ENCODE measurements at regions not wholly inside any gene's neighbourhood (a gene's known extent, or its start where the extent isn't known, plus 50 kb on each side); places are given as distances from the start of the nearest gene placed in this dataset.

DNA sequence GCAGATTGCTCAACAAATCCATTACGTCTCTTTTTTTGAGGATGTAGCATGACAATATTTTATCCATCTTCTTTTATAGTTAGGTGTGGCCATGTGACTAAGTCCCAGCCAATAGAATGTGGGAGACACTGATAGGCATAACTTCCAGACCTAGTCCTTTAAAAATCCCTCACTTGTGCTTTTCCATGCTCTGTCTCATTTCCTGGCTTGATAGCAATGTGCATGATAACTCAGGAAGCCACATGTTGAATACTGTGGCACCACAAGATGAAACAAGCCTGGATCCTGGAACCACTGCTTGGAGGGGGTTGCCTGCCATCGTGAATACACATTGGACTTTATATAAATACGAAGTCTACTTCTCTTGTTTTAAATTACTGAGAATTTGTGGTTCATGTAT is 184.0 kb upstream of the NEIL3 start:
- Histone ChIP-seq H3K27me3 (ENCODE audit: control insufficient read depth in 1 of 2, insufficient read depth in 2 of 2, low read length in 2 of 2) (no peaks in the 10 kb centered on the region), H3K27ac (ENCODE audit: extremely low read length, insufficient read depth, low read length) (no peak overlapping the region), H3K4me1 (ENCODE audit: insufficient read depth, low read length) (no peaks in the 10 kb centered on the region), H3K79me2 (ENCODE audit: insufficient read depth, low read length) (no peaks in the 10 kb centered on the region), H3K9me3 (ENCODE audit: low read length) (peaks cover 22% of the 10 kb centered on the region), H3K4me2 (ENCODE audit: low read depth, low read length) (no peak overlapping the region), H4K20me1 (ENCODE audit: insufficient read depth, low read length) (no peaks in the 10 kb centered on the region), H3K4me3 (replicated peaks in 1 of 3; ENCODE audit: insufficient read depth in 1 of 3, low read depth in 2 of 3, low read length in 3 of 3) (no peak overlapping the region), H2AFZ (ENCODE audit: low read length) (no peak overlapping the region), H3K9ac (ENCODE audit: insufficient read depth, low read depth, low read length) (no peak overlapping the region), H3K36me3 (replicated peaks in 1 of 2; ENCODE audit: control insufficient read depth in 1 of 2, insufficient read depth in 2 of 2, low read length in 2 of 2) (no peaks in the 10 kb centered on the region)
- ChIA-PET POLR2A (no interaction called here), CTCF (ENCODE audit: low intra/inter-chr PET ratio, low total read pairs) (no interaction called here)
- intact Hi-C loops (cut with micrococcal nuclease; ENCODE audit: unreplicated experiment) (no loop called here), in situ Hi-C loops (cut with HindIII; ENCODE audit: extremely low pct_ligation_motif_present, low pct_unique_long_range_greater_than_20kb) (no loop called here)
- no peak for TF ChIP-seq NCOA5 (CRISPR knock-in tag; IDR thresholded peaks at IDR 0.05)
- TF ChIP-seq, protein P1, sequence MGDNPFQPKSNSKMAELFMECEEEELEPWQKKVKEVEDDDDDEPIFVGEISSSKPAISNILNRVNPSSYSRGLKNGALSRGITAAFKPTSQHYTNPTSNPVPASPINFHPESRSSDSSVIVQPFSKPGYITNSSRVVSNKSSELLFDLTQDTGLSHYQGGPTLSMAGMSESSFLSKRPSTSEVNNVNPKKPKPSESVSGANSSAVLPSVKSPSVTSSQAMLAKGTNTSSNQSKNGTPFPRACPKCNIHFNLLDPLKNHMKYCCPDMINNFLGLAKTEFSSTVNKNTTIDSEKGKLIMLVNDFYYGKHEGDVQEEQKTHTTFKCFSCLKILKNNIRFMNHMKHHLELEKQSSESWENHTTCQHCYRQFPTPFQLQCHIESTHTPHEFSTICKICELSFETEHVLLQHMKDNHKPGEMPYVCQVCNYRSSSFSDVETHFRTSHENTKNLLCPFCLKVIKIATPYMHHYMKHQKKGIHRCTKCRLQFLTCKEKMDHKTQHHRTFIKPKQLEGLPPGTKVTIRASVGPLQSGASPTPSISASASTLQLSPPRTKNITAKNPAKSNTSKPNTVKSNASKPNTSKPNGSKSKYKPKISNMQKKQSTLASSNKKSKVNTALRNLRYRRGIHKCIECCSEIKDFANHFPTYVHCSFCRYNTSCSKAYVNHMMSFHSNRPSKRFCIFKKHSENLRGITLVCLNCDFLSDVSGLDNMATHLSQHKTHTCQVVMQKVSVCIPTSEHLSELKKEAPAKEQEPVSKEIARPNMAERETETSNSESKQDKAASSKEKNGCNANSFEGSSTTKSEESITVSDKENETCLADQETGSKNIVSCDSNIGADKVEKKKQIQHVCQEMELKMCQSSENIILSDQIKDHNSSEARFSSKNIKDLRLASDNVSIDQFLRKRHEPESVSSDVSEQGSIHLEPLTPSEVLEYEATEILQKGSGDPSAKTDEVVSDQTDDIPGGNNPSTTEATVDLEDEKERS (CRISPR knock-in tag; IDR thresholded peaks at IDR 0.05) = no peak
- no peak for TF ChIP-seq SSRP1 (CRISPR knock-in tag; IDR thresholded peaks at IDR 0.05)
- ATAC-seq (no peak), DNase-seq (ENCODE audit: low spot score) (no peak), FAIRE-seq (no peak)
- no TSS peak for BruUV-seq (replicated peaks)
- 0% methylated on average over 3 of the region's 3 CpGs for WGBS (ENCODE audit: low lambda C conversion rate)

DNA sequence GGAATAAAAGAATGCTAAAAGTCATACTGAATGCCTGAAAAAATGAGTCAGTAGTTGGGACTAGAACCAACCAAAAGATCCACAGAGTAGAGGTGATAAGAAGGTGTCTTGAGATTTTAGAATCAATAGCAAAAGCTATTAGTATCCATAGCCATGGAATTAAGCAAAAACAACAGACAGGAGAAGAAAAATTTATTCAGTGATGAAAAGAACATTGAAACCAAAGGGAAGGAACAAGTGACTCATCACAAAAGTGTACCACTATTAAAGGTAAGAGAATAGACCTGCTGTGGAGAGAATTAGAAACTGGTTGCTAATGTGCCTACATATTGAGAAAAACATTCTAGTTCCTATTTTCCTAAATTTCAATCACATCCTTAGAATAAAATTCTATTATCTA is 182.0 kb upstream of the NEIL3 start:
- Histone ChIP-seq H3K27me3 (ENCODE audit: control insufficient read depth in 1 of 2, insufficient read depth in 2 of 2, low read length in 2 of 2) (no peaks in the 10 kb centered on the region), H3K9me3 (ENCODE audit: low read length) (peaks cover 22% of the 10 kb centered on the region), H2AFZ (ENCODE audit: low read length) (no peak overlapping the region), H3K36me3 (replicated peaks in 1 of 2; ENCODE audit: control insufficient read depth in 1 of 2, insufficient read depth in 2 of 2, low read length in 2 of 2) (no peaks in the 10 kb centered on the region), H4K20me1 (ENCODE audit: insufficient read depth, low read length) (no peaks in the 10 kb centered on the region), H3K27ac (ENCODE audit: extremely low read length, insufficient read depth, low read length) (no peak overlapping the region), H3K79me2 (ENCODE audit: insufficient read depth, low read length) (no peaks in the 10 kb centered on the region), H3K4me1 (ENCODE audit: insufficient read depth, low read length) (no peaks in the 10 kb centered on the region), H3K4me2 (ENCODE audit: low read depth, low read length) (no peak overlapping the region), H3K9ac (ENCODE audit: insufficient read depth, low read depth, low read length) (no peak overlapping the region), H3K4me3 (replicated peaks in 1 of 3; ENCODE audit: insufficient read depth in 1 of 3, low read depth in 2 of 3, low read length in 3 of 3) (no peak overlapping the region)
- in situ Hi-C loops (cut with HindIII; ENCODE audit: extremely low pct_ligation_motif_present, low pct_unique_long_range_greater_than_20kb) = no loop called here
- no peak for DNase-seq (ENCODE audit: low spot score)
- TF ChIP-seq, protein P2, sequence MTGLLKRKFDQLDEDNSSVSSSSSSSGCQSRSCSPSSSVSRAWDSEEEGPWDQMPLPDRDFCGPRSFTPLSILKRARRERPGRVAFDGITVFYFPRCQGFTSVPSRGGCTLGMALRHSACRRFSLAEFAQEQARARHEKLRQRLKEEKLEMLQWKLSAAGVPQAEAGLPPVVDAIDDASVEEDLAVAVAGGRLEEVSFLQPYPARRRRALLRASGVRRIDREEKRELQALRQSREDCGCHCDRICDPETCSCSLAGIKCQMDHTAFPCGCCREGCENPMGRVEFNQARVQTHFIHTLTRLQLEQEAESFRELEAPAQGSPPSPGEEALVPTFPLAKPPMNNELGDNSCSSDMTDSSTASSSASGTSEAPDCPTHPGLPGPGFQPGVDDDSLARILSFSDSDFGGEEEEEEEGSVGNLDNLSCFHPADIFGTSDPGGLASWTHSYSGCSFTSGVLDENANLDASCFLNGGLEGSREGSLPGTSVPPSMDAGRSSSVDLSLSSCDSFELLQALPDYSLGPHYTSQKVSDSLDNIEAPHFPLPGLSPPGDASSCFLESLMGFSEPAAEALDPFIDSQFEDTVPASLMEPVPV (CRISPR knock-in tag; IDR thresholded peaks at IDR 0.05) = no peak
- TF ChIP-seq, protein P3, sequence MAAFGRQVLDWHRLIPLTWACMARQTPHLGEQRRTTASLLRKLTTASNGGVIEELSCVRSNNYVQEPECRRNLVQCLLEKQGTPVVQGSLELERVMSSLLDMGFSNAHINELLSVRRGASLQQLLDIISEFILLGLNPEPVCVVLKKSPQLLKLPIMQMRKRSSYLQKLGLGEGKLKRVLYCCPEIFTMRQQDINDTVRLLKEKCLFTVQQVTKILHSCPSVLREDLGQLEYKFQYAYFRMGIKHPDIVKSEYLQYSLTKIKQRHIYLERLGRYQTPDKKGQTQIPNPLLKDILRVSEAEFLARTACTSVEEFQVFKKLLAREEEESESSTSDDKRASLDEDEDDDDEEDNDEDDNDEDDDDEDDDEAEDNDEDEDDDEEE (CRISPR knock-in tag; IDR thresholded peaks at IDR 0.05) = no peak
- TF ChIP-seq SP140L (CRISPR knock-in tag; IDR thresholded peaks at IDR 0.05; ENCODE audit: borderline replicate concordance) (no peak), RAD21 (CRISPR knock-in tag; IDR thresholded peaks at IDR 0.05) (no peak), HCFC1 (IDR thresholded peaks at IDR 0.05; ENCODE audit: low read depth, low read length) (no peak), MYC (CRISPR knock-in tag; IDR thresholded peaks at IDR 0.05; ENCODE audit: borderline replicate concordance) (no peak), ETV5 (CRISPR knock-in tag; IDR thresholded peaks at IDR 0.05; ENCODE audit: borderline replicate concordance) (no peak)
- TF ChIP-seq, protein P4, sequence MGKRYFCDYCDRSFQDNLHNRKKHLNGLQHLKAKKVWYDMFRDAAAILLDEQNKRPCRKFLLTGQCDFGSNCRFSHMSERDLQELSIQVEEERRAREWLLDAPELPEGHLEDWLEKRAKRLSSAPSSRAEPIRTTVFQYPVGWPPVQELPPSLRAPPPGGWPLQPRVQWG (CRISPR knock-in tag; IDR thresholded peaks at IDR 0.05; ENCODE audit: borderline replicate concordance, low read depth) = no peak
- TF ChIP-seq, protein P5, sequence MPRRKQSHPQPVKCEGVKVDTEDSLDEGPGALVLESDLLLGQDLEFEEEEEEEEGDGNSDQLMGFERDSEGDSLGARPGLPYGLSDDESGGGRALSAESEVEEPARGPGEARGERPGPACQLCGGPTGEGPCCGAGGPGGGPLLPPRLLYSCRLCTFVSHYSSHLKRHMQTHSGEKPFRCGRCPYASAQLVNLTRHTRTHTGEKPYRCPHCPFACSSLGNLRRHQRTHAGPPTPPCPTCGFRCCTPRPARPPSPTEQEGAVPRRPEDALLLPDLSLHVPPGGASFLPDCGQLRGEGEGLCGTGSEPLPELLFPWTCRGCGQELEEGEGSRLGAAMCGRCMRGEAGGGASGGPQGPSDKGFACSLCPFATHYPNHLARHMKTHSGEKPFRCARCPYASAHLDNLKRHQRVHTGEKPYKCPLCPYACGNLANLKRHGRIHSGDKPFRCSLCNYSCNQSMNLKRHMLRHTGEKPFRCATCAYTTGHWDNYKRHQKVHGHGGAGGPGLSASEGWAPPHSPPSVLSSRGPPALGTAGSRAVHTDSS (CRISPR knock-in tag; conservative IDR thresholded peaks at IDR 0.05) = no peak
- FAIRE-seq = no peak
- CTCF ChIA-PET (ENCODE audit: low intra/inter-chr PET ratio, low total read pairs) = no interaction called here
- POLR2A ChIA-PET = no interaction called here
- ATAC-seq = no peak
- intact Hi-C loops (cut with micrococcal nuclease; ENCODE audit: unreplicated experiment) = no loop called here
- no TSS peak for BruUV-seq (replicated peaks)
